Hepatocyte (in vitro differentiated cells): ENCODE measurements at regions not wholly inside any gene's neighbourhood (a gene's known extent, or its start where the extent isn't known, plus 50 kb on each side); places are given as distances from the start of the nearest gene placed in this dataset.
A peak's percentile ranks its signal among the peaks of the same experiment; 100 is the strongest.
"Not testable (repeated sequence)": the region's sequence is repeated elsewhere in the genome, so short reads cannot be mapped to it uniquely, and the experiment has no call there.

ENCODE experiments used
- DNase-seq: peaks from one replicate; pipeline ENCODE4 v3.0.0-alpha.2; 2016; ENCODE audit warnings: low spot score
- H2AFZ ChIP-seq: fragments of 200-600 bp; sonication (generic); 2 replicates; pipeline ENCODE4 v1.6.0; 2016; ENCODE audit warnings: antibody characterized with exemption, mild to moderate bottlenecking
- H3K27ac ChIP-seq: fragments of 200-600 bp; sonication (generic); 2 replicates; pipeline ENCODE4 v1.5.1; 2016; ENCODE audit warnings: mild to moderate bottlenecking
- H3K27me3 ChIP-seq: fragments of 200-600 bp; sonication (generic); 2 replicates; pipeline ENCODE4 v1.6.1; 2016
- H3K36me3 ChIP-seq: fragments of 200-600 bp; sonication (generic); replicated peaks from 2 replicates; pipeline ENCODE4 v1.5.1; 2016; ENCODE audit warnings: low read depth; ENCODE audit not compliant: insufficient read depth
- H3K4me1 ChIP-seq: fragments of 200-600 bp; sonication (generic); 2 replicates; pipeline ENCODE4 v1.5.1; 2016; ENCODE audit warnings: mild to moderate bottlenecking, moderate library complexity; ENCODE audit not compliant: insufficient read depth
- H3K4me2 ChIP-seq: fragments of 200-600 bp; sonication (generic); 2 replicates; pipeline ENCODE4 v1.6.0; 2016
- H3K4me3 ChIP-seq: fragments of 200-600 bp; sonication (generic); 2 replicates; pipeline ENCODE4 v1.5.1; 2016; ENCODE audit warnings: mild to moderate bottlenecking
- H3K79me2 ChIP-seq: fragments of 200-600 bp; sonication (generic); 2 replicates; pipeline ENCODE4 v1.6.0; 2017; ENCODE audit warnings: mild to moderate bottlenecking
- H3K9me2 ChIP-seq: fragments of 200-600 bp; sonication (generic); replicated peaks from 2 replicates; pipeline ENCODE4 v1.6.0; 2017; ENCODE audit warnings: mild to moderate bottlenecking; ENCODE audit not compliant: insufficient read depth
- H3K9me3 ChIP-seq: fragments of 200-600 bp; sonication (generic); 2 replicates; pipeline ENCODE4 v1.5.1; 2016; ENCODE audit warnings: low read depth, mild to moderate bottlenecking
- H4K20me1 ChIP-seq: fragments of 200-600 bp; sonication (generic); 2 replicates; pipeline ENCODE4 v1.6.0; 2016; ENCODE audit warnings: mild to moderate bottlenecking; ENCODE audit not compliant: insufficient read depth, poor library complexity, severe bottlenecking
- WGBS: methylation state at CpG from one replicate; pipeline ENCODE4 v1.1.6; 2016; ENCODE audit warnings: low lambda C conversion rate; ENCODE audit errors: missing lambda C conversion rate; 5-methylcytosine and 5-hydroxymethylcytosine counted together
- TF ChIP-seq, protein P1 (sequence below): fragments of 200-600 bp; sonication (generic); IDR thresholded peaks from 2 replicates; pipeline ENCODE4 v1.5.1; 2016; ENCODE audit warnings: antibody characterized with exemption, mild to moderate bottlenecking; ENCODE audit not compliant: poor library complexity

DNA sequence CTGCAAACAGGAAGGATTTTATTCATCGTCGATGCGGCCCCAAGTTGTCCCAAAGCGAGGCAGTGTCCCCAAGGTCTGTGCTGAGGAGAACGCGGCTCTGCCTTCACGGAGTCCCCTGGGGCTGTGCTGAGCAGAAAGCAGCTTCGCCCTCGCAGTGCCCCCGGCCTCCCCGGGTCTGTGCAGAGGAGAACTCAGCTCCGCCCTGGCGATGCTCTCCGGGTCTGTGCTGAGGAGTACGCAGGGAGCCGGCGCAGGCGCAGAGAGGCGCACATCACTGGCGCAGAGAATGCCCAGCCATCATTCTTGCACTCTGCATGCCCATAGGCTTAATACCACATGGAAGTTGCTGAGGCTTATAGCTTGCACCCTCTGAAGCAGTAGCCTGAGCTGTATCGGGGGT, 285.7 kb downstream of the CCDC74A start:
- not testable (repeated sequence) for H3K79me2 ChIP-seq, H3K9me3 ChIP-seq, H3K4me3 ChIP-seq, H3K4me1 ChIP-seq, H3K36me3 ChIP-seq, H3K4me2 ChIP-seq, DNase-seq, H3K27ac ChIP-seq, H3K27me3 ChIP-seq, H3K9me2 ChIP-seq, H2AFZ ChIP-seq, H4K20me1 ChIP-seq
- WGBS = 94% methylated on average over 21 of the region's 21 CpGs

DNA sequence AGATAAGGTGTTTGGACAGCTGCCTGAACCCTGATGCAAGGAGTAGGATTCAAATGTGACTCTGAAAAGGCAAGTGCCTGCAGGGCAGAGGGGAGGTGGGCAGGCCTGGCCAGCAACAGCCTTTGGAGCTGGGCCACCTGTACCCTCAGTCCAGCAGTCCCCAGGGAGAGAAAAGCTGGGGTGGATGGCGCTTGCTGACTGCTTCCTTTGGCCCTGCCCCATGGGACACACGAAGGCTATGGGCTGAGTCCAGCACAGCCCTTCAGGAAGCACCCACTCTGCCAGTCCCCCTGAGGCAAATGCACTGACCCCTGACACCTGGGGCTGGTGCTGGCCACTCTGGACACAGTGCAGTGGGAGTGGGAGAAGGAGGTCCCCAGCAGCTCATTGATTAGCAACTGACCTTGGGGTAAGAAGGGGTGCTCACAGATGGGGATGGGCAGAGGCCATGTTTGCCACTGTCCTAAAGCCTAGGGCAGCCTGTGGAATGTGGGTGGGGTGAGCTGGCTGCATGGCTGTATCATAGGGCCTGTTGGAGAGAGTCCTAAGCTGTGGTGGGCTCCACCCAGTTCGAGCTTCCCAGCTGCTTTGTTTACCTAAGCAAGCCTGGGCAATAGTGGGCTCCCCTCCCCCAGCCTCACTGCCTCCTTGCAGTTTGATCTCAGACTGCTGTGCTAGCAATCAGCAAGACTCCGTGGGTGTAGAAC, 290.7 kb downstream of the CCDC74A start:
- not testable (repeated sequence) for H3K9me3 ChIP-seq, H3K27ac ChIP-seq, DNase-seq, H3K36me3 ChIP-seq, H3K79me2 ChIP-seq, H3K4me3 ChIP-seq, H3K9me2 ChIP-seq, H3K4me2 ChIP-seq, H4K20me1 ChIP-seq, H3K27me3 ChIP-seq, H3K4me1 ChIP-seq, H2AFZ ChIP-seq
- 94% methylated on average over 4 of the region's 4 CpGs for WGBS

DNA sequence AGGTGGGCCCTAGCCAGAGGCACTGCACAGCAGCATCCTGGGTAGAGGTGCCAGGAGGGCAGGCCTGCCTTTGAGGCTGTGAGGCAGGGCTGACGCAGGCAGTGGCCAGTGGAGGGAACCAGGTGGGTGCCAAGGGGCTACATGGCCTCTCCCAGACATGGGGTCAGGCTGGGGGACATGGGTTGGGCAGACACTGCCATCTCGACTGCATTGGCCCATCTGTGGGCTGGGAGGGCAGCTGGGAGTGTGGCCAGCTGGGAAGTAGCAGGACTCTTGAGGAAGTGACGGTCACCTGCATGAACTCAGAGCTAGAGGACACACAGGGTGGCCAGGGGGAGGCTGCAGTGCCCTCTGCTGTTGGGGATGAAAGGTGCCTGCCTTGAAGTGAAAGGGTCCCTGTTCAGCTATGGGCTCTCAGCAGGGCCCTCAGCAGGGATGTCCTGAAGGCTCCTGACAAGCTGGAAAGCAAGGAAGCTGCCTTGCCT, 294.6 kb downstream of the CCDC74A start:
- 77% methylated on average over 2 of the region's 3 CpGs for WGBS
- not testable (repeated sequence) for H3K4me3 ChIP-seq, H3K4me2 ChIP-seq

DNA sequence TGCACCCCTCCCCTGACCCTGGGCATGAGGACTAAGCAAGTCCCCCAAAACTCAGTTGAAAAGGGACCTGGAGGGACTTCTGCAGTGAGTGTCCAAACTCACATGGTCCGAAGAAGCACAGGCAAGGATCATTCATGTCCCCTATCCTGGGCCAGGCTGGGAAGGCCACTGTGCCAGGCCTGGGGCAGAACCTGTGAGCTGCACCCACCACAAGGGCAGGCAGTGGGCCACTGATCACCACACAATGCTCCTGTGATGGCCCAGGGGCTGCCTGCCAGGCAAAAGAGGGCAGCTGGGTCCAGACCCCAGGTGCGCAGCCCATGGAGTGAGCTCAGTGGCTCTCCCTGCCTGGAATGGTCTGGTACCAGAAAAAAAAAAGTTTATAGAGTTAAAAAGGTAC, 295.4 kb downstream of the CCDC74A start:
- not testable (repeated sequence) for H3K4me2 ChIP-seq, DNase-seq, H3K27me3 ChIP-seq, H3K27ac ChIP-seq, H3K4me1 ChIP-seq, H2AFZ ChIP-seq, H3K79me2 ChIP-seq, H3K9me3 ChIP-seq, H3K9me2 ChIP-seq, H3K36me3 ChIP-seq, H4K20me1 ChIP-seq, H3K4me3 ChIP-seq
- 77% methylated on average over 2 of the region's 2 CpGs for WGBS

More for the DNA sequence above, 294.6 kb downstream of the CCDC74A start:
- not testable (repeated sequence) for H4K20me1 ChIP-seq, H3K79me2 ChIP-seq, H3K27ac ChIP-seq, DNase-seq, H3K9me2 ChIP-seq, H3K9me3 ChIP-seq, H3K4me1 ChIP-seq, H2AFZ ChIP-seq, H3K36me3 ChIP-seq, H3K27me3 ChIP-seq
- TF ChIP-seq, protein P1, sequence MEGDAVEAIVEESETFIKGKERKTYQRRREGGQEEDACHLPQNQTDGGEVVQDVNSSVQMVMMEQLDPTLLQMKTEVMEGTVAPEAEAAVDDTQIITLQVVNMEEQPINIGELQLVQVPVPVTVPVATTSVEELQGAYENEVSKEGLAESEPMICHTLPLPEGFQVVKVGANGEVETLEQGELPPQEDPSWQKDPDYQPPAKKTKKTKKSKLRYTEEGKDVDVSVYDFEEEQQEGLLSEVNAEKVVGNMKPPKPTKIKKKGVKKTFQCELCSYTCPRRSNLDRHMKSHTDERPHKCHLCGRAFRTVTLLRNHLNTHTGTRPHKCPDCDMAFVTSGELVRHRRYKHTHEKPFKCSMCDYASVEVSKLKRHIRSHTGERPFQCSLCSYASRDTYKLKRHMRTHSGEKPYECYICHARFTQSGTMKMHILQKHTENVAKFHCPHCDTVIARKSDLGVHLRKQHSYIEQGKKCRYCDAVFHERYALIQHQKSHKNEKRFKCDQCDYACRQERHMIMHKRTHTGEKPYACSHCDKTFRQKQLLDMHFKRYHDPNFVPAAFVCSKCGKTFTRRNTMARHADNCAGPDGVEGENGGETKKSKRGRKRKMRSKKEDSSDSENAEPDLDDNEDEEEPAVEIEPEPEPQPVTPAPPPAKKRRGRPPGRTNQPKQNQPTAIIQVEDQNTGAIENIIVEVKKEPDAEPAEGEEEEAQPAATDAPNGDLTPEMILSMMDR = peak; percentile 8

DNA sequence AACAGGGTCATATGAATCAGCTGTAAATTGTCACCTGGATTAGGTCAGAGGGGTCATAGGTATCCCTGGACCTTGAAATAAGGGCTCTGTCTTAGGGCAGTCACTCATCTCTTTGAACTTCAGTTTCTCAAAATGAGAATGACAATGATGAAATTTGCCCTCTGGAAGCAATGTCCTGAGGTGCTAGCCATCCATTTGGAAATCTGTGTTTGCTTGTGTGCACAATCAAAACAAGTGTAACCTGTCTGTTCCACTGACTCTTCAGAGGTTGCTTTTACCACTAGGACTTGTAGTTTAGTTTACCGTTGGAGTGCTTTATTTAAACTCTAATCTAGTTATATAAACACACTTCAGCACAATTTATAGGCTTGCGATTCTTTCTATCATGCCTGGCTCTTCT, 297.3 kb downstream of the CCDC74A start:
- H3K79me2 ChIP-seq, H2AFZ ChIP-seq, H3K27me3 ChIP-seq, H3K4me1 ChIP-seq, H3K36me3 ChIP-seq, H3K9me2 ChIP-seq, H3K4me2 ChIP-seq, H3K9me3 ChIP-seq, H3K27ac ChIP-seq, DNase-seq, H4K20me1 ChIP-seq, H3K4me3 ChIP-seq: not testable (repeated sequence)
- WGBS = 63% methylated on average over 2 of the region's 2 CpGs
